ENCODE measurements at regions not wholly inside any gene's neighbourhood (a gene's known extent, or its start where the extent isn't known, plus 50 kb on each side); places are given as distances from the start of the nearest gene placed in this dataset.

DNA sequence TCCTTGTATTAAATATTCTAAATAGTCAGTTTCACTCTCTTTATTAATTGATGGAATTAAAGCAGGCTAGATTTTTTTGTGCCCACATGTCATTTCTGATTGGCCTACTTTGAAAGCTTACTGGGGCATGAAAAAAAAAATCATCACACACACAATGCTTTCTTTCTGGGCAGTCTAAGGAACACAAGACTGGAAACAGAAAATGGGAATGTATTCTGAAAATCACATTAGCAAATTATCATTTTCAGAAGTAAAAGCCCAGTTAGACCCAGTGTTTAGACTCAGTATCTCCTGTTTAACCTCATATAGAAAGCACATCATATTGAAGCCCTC, 339.4 kb downstream of the SPRY2 start:
- H3K4me1 ChIP-seq (ENCODE audit: control insufficient read depth in 1 of 2, insufficient read depth in 1 of 2, low read depth in 1 of 2, low read length in 1 of 2): no peaks in the 10 kb centered on the region
- no peak overlapping the region for H3K27ac ChIP-seq

DNA sequence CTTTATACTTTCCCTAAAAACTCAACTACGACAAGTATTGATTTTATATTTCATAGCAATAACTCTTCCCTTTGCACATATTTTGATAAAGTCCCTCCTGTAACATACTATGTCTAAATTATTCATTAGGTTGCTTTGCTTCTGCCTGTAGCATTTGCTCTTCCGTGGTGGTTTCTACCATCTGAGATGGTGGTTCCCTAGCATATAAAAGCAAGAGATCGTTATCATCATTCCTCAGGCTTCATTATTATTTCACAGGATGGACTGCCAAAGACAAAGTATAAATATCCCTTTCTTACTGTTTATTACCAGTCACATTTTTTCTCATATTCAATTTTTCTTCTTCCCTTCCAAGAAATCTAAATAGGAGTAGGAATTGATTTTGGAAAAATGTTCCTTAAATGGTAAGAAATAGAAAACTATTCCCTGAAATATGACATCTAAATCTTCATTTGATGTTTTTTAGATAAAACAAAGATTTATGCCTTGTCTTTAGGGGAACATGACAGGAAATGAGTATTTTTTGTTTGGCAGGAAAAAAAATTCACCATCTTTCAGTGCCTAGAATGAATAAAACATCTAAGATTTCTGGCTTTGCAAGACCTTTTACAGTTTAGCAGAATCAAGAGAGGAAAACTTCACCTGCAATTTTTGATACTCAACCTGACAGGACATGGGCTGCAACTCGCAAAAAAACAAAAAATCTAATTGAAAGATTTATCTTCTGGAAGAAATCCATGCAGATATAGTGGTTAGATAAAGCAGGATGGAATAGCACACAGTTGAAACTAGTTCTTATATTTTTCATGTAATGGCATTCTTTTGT, 340.0 kb downstream of the SPRY2 start:
- TF ChIP-seq, protein P1, sequence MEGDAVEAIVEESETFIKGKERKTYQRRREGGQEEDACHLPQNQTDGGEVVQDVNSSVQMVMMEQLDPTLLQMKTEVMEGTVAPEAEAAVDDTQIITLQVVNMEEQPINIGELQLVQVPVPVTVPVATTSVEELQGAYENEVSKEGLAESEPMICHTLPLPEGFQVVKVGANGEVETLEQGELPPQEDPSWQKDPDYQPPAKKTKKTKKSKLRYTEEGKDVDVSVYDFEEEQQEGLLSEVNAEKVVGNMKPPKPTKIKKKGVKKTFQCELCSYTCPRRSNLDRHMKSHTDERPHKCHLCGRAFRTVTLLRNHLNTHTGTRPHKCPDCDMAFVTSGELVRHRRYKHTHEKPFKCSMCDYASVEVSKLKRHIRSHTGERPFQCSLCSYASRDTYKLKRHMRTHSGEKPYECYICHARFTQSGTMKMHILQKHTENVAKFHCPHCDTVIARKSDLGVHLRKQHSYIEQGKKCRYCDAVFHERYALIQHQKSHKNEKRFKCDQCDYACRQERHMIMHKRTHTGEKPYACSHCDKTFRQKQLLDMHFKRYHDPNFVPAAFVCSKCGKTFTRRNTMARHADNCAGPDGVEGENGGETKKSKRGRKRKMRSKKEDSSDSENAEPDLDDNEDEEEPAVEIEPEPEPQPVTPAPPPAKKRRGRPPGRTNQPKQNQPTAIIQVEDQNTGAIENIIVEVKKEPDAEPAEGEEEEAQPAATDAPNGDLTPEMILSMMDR (IDR thresholded peaks at IDR 0.05): no peak
- Histone ChIP-seq H3K4me1 (ENCODE audit: control insufficient read depth in 1 of 2, insufficient read depth in 1 of 2, low read depth in 1 of 2, low read length in 1 of 2) (no peaks in the 10 kb centered on the region), H3K4me3 (ENCODE audit: low read depth in 1 of 2, low read length in 1 of 2) (no peak overlapping the region), H3K27me3 (no peaks in the 10 kb centered on the region), H3K9me3 (no peaks in the 10 kb centered on the region), H3K36me3 (no peaks in the 10 kb centered on the region), H3K27ac (no peak overlapping the region)

More for the DNA sequence above, 339.4 kb downstream of the SPRY2 start:
- TF ChIP-seq, protein P1 (IDR thresholded peaks at IDR 0.05): no peak
- H3K4me3 ChIP-seq (ENCODE audit: low read depth in 1 of 2, low read length in 1 of 2): no peak overlapping the region
- H3K36me3 ChIP-seq: no peaks in the 10 kb centered on the region
- H3K27me3 ChIP-seq: no peaks in the 10 kb centered on the region
- H3K9me3 ChIP-seq: no peaks in the 10 kb centered on the region

DNA sequence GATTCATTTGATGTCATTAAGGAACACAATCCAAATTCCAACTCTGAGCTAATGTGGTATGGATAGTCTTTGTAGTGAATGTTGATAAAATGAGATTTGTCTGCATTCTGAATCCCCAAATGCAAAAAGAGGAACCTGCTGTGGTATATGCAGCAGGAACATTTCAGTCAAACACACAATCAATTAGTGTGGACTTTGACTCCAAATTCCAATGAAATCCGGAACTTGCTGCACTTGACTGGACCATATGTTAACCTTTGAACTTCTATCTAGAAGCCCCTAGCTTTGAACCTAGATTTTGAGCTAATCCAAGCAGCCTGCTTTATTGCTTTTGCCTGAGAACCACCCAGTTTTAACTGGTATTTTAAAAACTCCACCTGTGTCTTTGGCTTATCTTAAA, 341.3 kb downstream of the SPRY2 start:
- TF ChIP-seq, protein P1 (IDR thresholded peaks at IDR 0.05): no peak
- Histone ChIP-seq H3K4me1 (ENCODE audit: control insufficient read depth in 1 of 2, insufficient read depth in 1 of 2, low read depth in 1 of 2, low read length in 1 of 2) (no peaks in the 10 kb centered on the region), H3K36me3 (no peaks in the 10 kb centered on the region), H3K9me3 (no peaks in the 10 kb centered on the region), H3K27ac (no peak overlapping the region), H3K27me3 (no peaks in the 10 kb centered on the region), H3K4me3 (ENCODE audit: low read depth in 1 of 2, low read length in 1 of 2) (no peak overlapping the region)

DNA sequence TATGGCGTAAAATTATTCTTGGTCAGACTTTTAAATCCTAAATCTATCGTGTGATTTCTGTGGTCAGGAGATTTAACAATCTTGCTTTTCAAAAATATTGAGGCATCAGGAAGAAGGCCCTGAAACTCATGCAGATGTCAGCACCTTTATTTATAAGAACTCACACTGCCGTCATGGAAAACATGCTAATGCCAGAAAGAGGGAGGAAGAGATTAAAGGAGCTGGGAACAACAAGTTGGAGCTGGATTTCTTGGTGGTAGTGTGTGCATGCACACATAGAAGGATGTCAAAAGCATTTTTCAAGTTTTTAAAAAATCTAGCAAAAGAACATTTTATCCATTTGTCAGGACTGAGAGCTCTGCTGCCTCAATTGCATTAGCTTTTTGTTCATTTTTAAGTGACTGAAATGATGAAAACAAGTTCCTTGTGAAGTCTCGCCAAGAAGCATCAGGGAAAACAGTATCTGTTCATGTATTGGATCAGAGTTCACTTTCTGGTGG, 342.5 kb downstream of the SPRY2 start:
- Histone ChIP-seq H3K36me3 (no peaks in the 10 kb centered on the region), H3K4me1 (ENCODE audit: control insufficient read depth in 1 of 2, insufficient read depth in 1 of 2, low read depth in 1 of 2, low read length in 1 of 2) (no peaks in the 10 kb centered on the region), H3K4me3 (ENCODE audit: low read depth in 1 of 2, low read length in 1 of 2) (no peak overlapping the region), H3K9me3 (no peaks in the 10 kb centered on the region), H3K27ac (no peak overlapping the region), H3K27me3 (no peaks in the 10 kb centered on the region)
- TF ChIP-seq, protein P1 (IDR thresholded peaks at IDR 0.05): no peak

DNA sequence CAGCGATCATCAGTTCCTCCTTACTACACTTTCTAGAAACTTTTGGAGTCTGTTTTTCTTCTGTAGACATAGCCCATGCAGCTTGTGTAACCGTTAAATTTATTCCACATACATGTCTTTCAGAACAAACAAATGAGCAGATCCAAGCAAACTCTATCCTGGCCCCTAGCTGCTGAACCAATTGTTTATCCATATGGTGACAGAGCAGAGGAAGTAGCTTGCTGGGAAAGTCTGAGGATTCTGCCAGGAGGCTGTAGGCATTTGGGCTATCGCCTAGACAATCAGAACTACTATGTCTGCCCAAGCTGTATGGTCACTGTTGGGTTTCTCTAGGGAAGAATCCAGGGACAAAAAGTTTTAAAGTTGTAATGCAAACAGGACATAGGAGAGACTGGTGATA, 343.7 kb downstream of the SPRY2 start:
- Histone ChIP-seq H3K36me3 (no peaks in the 10 kb centered on the region), H3K27ac (no peak overlapping the region), H3K4me1 (ENCODE audit: control insufficient read depth in 1 of 2, insufficient read depth in 1 of 2, low read depth in 1 of 2, low read length in 1 of 2) (no peaks in the 10 kb centered on the region), H3K9me3 (no peaks in the 10 kb centered on the region), H3K27me3 (no peaks in the 10 kb centered on the region), H3K4me3 (ENCODE audit: low read depth in 1 of 2, low read length in 1 of 2) (no peak overlapping the region)
- TF ChIP-seq, protein P1 (IDR thresholded peaks at IDR 0.05): no peak
